ENCODE measurements at regions not wholly inside any gene's neighbourhood (a gene's known extent, or its start where the extent isn't known, plus 50 kb on each side); places are given as distances from the start of the nearest gene placed in this dataset.

DNA sequence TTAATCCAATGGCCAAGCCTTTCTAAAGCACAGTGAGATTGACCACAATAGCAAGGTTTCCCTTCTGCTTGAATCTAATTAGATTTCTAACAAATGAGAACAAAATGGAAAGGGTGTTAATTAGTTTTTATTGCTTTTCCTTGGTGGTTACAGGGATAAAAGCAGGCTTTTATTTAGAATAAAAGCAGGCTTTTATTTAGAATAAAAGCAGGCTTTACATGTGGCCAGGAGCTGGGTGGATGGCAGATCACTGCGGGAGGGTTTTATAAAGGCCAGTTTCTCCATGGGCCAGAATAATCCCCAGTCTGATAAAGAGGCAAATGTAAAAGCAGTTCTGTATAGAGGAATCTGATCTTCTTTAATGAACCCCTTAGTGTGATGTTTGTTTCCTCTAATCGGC is 470.2 kb downstream of the TMEM232 start:
- DNase-seq: no peak
- H3K4me1 ChIP-seq: no peaks in the 10 kb centered on the region
- no peaks in the 10 kb centered on the region for H3K9me3 ChIP-seq
- no peak overlapping the region for H3K4me3 ChIP-seq (replicated peaks in 1 of 3)
- WGBS, 2 donors: 86% methylated on average over 2 of the region's 2 CpGs
- no peak for TF ChIP-seq POLR2A (IDR thresholded peaks at IDR 0.05)
- TF ChIP-seq, protein P1, sequence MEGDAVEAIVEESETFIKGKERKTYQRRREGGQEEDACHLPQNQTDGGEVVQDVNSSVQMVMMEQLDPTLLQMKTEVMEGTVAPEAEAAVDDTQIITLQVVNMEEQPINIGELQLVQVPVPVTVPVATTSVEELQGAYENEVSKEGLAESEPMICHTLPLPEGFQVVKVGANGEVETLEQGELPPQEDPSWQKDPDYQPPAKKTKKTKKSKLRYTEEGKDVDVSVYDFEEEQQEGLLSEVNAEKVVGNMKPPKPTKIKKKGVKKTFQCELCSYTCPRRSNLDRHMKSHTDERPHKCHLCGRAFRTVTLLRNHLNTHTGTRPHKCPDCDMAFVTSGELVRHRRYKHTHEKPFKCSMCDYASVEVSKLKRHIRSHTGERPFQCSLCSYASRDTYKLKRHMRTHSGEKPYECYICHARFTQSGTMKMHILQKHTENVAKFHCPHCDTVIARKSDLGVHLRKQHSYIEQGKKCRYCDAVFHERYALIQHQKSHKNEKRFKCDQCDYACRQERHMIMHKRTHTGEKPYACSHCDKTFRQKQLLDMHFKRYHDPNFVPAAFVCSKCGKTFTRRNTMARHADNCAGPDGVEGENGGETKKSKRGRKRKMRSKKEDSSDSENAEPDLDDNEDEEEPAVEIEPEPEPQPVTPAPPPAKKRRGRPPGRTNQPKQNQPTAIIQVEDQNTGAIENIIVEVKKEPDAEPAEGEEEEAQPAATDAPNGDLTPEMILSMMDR (IDR thresholded peaks at IDR 0.05): no peak
- H3K27ac ChIP-seq: no peak overlapping the region
- H3K36me3 ChIP-seq: no peaks in the 10 kb centered on the region
- no peaks in the 10 kb centered on the region for H3K27me3 ChIP-seq
- intact Hi-C loops (cut with DNase I): no loop called here

DNA sequence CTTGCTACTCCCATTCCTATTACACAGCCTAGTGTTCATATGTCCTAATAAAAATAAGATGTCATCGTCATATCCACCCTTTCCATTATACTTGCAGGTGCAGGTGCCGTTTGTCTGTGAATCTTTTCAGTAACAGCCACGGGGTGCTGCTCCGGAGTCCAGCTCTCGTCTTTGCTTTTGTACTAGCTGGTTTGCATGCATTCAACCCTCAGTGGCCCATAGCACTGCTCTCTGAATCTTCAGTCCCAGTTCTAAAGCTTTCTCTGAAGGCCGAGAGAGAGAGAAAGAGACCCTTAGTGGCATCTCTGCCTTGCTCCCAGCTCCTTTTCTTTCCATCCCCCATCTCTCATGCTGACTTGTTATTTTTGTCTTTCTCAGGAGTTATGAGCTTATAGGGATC is 468.5 kb downstream of the TMEM232 start:
- intact Hi-C loops (cut with DNase I): no loop called here

DNA sequence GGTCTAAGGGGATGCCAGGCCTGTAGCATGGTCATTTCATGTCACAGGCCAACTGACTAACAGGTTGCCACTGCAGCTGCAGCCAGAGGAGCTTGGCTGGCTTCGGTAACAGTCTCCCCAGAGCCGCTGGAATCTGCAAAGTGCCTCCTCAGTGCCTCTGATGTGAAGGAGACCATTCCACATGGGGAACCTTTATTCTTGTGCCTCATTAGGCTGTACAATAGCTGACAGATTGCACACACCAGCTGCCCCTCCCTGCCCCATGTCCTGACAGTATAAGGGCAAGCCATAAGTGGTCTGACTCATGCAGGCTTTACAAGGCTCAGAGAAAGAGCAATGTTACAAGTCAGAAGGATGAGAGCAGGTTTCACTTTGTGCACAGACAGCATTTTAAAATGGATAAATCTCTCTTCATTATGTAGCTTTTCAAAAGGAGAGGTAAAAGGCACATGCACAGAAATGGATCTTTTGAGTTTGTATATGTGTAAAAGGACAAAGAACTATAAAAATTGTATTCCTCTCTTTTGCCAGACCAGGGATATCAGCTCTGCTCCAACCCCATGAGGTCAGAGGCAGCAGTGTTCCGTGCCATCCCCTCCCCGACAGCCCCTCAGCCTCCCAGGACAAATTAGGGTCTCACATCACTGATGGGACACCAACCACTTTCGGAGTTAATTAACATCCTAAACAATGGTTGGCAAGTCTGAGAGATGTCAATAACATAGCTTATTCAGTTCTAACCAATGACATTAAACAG is 467.8 kb downstream of the TMEM232 start:
- 80 to 94% methylated on average over 3 to 5 of the region's 5 CpGs for WGBS, 2 donors
- intact Hi-C loops (cut with DNase I): no loop called here
- H3K9me3 ChIP-seq: no peaks in the 10 kb centered on the region
- H3K27me3 ChIP-seq: no peaks in the 10 kb centered on the region
- TF ChIP-seq POLR2A (IDR thresholded peaks at IDR 0.05): no peak
- TF ChIP-seq, protein P1 (IDR thresholded peaks at IDR 0.05): no peak
- no peak for DNase-seq
- H3K27ac ChIP-seq: no peak overlapping the region
- H3K4me1 ChIP-seq: no peaks in the 10 kb centered on the region
- H3K4me3 ChIP-seq (replicated peaks in 1 of 3): no peak overlapping the region
- H3K36me3 ChIP-seq: no peaks in the 10 kb centered on the region

More for the DNA sequence above, 468.5 kb downstream of the TMEM232 start:
- H3K27me3 ChIP-seq: no peaks in the 10 kb centered on the region
- WGBS, 2 donors: 84 to 88% methylated on average over 6 of the region's 6 CpGs
- H3K36me3 ChIP-seq: no peaks in the 10 kb centered on the region
- H3K4me3 ChIP-seq (replicated peaks in 1 of 3): no peak overlapping the region
- TF ChIP-seq POLR2A (IDR thresholded peaks at IDR 0.05): no peak
- TF ChIP-seq, protein P1 (IDR thresholded peaks at IDR 0.05): no peak
- no peak for DNase-seq
- H3K27ac ChIP-seq: no peak overlapping the region
- H3K9me3 ChIP-seq: no peaks in the 10 kb centered on the region
- H3K4me1 ChIP-seq: no peaks in the 10 kb centered on the region

DNA sequence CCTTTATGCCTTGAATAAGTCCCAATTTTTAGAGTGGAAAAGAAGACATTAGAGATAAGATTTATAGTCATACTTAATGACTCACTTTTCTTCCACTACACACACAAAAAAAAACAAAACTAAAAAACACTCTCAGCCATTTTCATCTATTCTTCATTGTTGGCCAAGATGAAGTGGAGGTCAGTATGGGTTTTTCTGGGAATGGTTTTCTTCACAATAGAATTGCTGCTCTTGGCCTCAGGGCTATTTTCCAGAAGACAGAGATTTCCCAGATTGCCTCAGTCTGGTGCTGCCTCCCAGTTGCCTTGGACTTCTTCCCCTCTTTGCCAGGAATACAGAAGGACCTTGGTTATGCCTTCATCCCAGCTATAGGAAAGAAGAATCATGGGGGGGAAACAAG is 463.7 kb downstream of the TMEM232 start:
- no peak overlapping the region for H3K4me3 ChIP-seq (replicated peaks in 1 of 3)

DNA sequence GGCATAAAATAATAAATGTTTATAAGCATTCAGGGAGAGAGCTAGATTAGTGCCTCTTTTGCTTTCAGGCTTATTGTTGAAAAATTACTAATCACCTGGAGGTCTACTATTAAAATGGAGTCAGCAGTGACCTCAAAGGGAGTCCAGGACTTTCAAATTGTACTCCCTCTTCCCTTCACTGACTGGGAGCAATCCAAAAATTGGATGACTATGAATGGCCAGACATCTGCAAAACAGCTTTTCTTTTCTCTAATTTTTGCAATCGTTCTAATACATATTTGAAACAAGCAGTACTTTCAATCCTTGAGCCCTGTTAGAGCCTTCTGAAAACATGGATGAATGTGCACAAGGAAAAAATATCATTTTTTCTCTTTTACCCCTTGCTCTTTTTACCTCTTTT is 461.8 kb downstream of the TMEM232 start:
- Histone ChIP-seq H3K4me3 (replicated peaks in 1 of 3) (no peak overlapping the region), H3K9me3 (no peaks in the 10 kb centered on the region), H3K36me3 (no peaks in the 10 kb centered on the region), H3K27me3 (no peaks in the 10 kb centered on the region), H3K27ac (no peak overlapping the region), H3K4me1 (no peaks in the 10 kb centered on the region)
- WGBS, 2 donors: 74 to 83% methylated on average over 1 of the region's 1 CpG
- DNase-seq: no peak
- intact Hi-C loops (cut with DNase I): no loop called here
- no peak for TF ChIP-seq POLR2A (IDR thresholded peaks at IDR 0.05)
- TF ChIP-seq, protein P1 (IDR thresholded peaks at IDR 0.05): no peak

More for the DNA sequence above, 463.7 kb downstream of the TMEM232 start:
- Histone ChIP-seq H3K9me3 (no peaks in the 10 kb centered on the region), H3K4me1 (no peaks in the 10 kb centered on the region), H3K36me3 (no peaks in the 10 kb centered on the region), H3K27me3 (no peaks in the 10 kb centered on the region), H3K27ac (no peak overlapping the region)
- no peak for DNase-seq
- no peak for TF ChIP-seq POLR2A (IDR thresholded peaks at IDR 0.05)
- TF ChIP-seq, protein P1 (IDR thresholded peaks at IDR 0.05): no peak
- intact Hi-C loops (cut with DNase I): no loop called here
